ENCODE measurements at regions not wholly inside any gene's neighbourhood (a gene's known extent, or its start where the extent isn't known, plus 50 kb on each side); places are given as distances from the start of the nearest gene placed in this dataset.

DNA sequence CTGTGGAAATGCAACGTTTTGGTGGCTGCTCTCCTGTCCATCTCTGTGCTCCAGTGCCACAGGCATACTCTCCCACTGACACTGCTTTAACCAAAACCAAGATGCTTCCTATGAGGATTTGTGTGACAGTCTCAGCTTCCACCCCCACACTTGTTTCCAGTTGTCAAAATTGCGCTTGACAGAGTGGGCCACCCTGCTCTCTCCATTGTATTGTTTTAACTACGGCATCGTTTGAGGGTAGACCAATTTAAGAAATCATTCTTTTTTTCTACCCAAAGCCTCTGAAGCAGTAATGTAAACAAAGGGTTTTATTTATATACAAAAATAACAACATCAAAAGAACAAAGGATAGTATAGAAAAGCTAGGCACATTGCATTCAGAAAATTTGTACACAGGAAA lies 178.0 kb downstream of the INHBA start:
- ATAC-seq (no peak), DNase-seq (no peak)
- TF ChIP-seq, protein P1, sequence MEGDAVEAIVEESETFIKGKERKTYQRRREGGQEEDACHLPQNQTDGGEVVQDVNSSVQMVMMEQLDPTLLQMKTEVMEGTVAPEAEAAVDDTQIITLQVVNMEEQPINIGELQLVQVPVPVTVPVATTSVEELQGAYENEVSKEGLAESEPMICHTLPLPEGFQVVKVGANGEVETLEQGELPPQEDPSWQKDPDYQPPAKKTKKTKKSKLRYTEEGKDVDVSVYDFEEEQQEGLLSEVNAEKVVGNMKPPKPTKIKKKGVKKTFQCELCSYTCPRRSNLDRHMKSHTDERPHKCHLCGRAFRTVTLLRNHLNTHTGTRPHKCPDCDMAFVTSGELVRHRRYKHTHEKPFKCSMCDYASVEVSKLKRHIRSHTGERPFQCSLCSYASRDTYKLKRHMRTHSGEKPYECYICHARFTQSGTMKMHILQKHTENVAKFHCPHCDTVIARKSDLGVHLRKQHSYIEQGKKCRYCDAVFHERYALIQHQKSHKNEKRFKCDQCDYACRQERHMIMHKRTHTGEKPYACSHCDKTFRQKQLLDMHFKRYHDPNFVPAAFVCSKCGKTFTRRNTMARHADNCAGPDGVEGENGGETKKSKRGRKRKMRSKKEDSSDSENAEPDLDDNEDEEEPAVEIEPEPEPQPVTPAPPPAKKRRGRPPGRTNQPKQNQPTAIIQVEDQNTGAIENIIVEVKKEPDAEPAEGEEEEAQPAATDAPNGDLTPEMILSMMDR (IDR thresholded peaks at IDR 0.05) = no peak
- no peaks in the 10 kb centered on the region for H3K36me3 ChIP-seq
- H3K4me1 ChIP-seq = no peaks in the 10 kb centered on the region
- no peak overlapping the region for H3K4me3 ChIP-seq
- intact Hi-C loops (cut with DNase I) = no loop called here
- H3K9me3 ChIP-seq = peaks cover 0 to 22% of the 10 kb centered on the region in 2 donors
- no peaks in the 10 kb centered on the region for H3K27me3 ChIP-seq
- no peak overlapping the region for H3K27ac ChIP-seq

DNA sequence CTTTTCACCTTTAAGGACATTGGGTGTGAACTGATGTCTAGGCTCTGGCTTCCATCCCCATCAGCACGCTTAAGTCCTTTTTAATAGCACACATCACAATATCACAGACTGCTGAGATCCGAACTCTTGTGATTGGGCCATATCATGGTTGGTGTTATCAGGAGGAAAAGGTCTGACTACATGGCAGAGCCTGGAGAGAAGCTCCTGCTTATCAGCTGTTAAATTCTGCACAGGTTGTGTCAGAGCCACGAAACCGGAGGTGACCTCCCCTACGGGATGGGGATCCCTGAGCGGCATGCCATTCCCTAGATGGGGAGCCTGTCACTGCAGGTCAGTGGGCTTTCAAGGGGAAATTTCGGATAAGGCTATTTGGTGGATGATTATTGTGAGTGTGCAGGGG lies 182.4 kb downstream of the INHBA start:
- intact Hi-C loops (cut with DNase I) = no loop called here
- Histone ChIP-seq H3K27me3 (no peaks in the 10 kb centered on the region), H3K4me3 (no peak overlapping the region), H3K9me3 (peaks cover 0 to 30% of the 10 kb centered on the region in 2 donors), H3K4me1 (no peaks in the 10 kb centered on the region), H3K27ac (no peak overlapping the region), H3K36me3 (no peaks in the 10 kb centered on the region)
- ATAC-seq = no peak
- no peak for DNase-seq
- TF ChIP-seq, protein P1 (IDR thresholded peaks at IDR 0.05) = no peak

DNA sequence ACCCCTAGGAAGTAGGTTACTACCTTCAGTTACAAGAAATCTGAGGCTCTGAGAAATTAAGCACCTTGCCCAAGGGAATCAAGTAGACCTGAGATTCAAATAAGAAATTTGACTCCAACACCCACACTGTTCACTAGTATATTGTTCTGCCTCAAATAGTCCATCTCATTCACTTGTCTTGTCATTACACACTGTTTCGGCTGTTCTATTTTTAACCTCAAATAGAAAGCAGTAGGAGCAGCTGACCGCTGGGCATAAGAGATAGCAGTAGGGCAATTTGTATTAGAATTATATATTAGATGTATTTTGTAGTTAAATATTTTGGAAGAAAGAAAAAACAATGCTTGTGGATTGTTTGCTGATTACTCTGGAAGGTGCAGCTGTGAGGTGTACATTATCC lies 185.1 kb downstream of the INHBA start:
- H3K27me3 ChIP-seq = no peaks in the 10 kb centered on the region
- no peaks in the 10 kb centered on the region for H3K36me3 ChIP-seq
- no peak overlapping the region for H3K4me3 ChIP-seq
- DNase-seq (no peak), ATAC-seq (no peak)
- H3K9me3 ChIP-seq = peaks cover 0 to 15% of the 10 kb centered on the region in 2 donors
- TF ChIP-seq, protein P1 (IDR thresholded peaks at IDR 0.05) = no peak
- intact Hi-C loops (cut with DNase I) = no loop called here
- no peak overlapping the region for H3K27ac ChIP-seq
- no peaks in the 10 kb centered on the region for H3K4me1 ChIP-seq

DNA sequence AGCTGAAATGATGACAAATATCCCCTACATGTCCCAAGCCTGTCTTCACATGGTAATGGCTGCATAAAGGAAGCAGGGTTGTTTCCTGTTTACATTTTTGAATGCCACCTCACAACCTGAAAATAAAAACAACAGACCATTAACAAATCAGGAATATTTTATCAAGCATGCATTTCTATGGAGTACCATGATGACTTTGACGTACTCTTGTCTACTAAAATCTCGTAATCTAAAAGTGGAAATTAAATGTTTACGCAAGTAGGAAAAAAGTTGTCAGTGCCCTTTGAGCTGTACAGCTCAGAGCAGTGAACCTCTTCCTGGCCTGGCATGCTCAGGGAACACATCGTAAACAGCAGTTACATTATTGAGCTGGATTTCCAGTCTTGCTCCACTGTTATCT lies 194.1 kb downstream of the INHBA start:
- TF ChIP-seq, protein P1 (IDR thresholded peaks at IDR 0.05) = no peak
- DNase-seq = no peak
- intact Hi-C loops (cut with DNase I) = no loop called here

DNA sequence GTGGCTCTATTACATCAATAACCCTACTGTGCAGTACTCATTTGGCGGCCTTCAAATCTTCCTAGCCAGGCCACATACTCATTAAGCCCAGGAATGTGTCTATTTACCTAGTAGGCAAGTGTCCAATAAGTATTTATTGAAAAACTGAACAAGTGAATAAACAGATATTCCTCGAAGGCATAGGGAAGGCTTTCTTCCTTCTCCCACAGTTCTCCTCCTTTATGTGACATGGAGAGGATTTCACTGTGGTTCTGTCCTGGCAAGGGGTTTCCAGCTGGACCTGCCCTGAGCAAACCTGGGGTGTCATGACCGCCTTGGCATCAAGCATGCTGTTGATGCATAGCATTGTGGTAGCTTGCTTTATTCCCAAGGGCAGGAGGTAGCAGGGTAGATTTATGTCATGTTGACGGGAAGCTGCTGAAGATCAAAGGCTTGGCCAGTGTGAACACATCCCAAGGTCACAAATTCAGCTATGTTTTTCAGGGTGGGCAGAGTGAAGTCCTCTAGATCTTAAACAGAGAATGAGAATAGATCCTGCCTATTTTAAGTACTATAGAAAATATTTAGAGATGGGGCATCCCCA lies 195.1 kb downstream of the INHBA start:
- Histone ChIP-seq H3K9me3 (no peaks in the 10 kb centered on the region), H3K36me3 (no peaks in the 10 kb centered on the region), H3K27ac (no peak overlapping the region), H3K4me3 (no peak overlapping the region), H3K27me3 (no peaks in the 10 kb centered on the region), H3K4me1 (no peaks in the 10 kb centered on the region)
- ATAC-seq (no peak), DNase-seq (no peak)
- TF ChIP-seq, protein P1 (IDR thresholded peaks at IDR 0.05) = no peak
- intact Hi-C loops (cut with DNase I) = no loop called here

More for the DNA sequence above, 194.1 kb downstream of the INHBA start:
- H3K36me3 ChIP-seq = no peaks in the 10 kb centered on the region
- H3K27me3 ChIP-seq = no peaks in the 10 kb centered on the region
- H3K4me3 ChIP-seq = no peak overlapping the region
- H3K27ac ChIP-seq = no peak overlapping the region
- ATAC-seq = no peak
- no peaks in the 10 kb centered on the region for H3K4me1 ChIP-seq
- no peaks in the 10 kb centered on the region for H3K9me3 ChIP-seq

All from left lung (tissue), 4 donors.